GM12872 (cell line): ENCODE measurements at regions not wholly inside any gene's neighbourhood (a gene's known extent, or its start where the extent isn't known, plus 50 kb on each side); places are given as distances from the start of the nearest gene placed in this dataset.

Experiments used
- TF ChIP-seq, protein P1 (sequence below): IDR thresholded peaks from 3 replicates; pipeline ENCODE4 v1.5.1; 2011; ENCODE audit warnings: low read depth, mild to moderate bottlenecking, low read length, moderate library complexity; ENCODE audit not compliant: insufficient read depth

- TF ChIP-seq, protein P1, sequence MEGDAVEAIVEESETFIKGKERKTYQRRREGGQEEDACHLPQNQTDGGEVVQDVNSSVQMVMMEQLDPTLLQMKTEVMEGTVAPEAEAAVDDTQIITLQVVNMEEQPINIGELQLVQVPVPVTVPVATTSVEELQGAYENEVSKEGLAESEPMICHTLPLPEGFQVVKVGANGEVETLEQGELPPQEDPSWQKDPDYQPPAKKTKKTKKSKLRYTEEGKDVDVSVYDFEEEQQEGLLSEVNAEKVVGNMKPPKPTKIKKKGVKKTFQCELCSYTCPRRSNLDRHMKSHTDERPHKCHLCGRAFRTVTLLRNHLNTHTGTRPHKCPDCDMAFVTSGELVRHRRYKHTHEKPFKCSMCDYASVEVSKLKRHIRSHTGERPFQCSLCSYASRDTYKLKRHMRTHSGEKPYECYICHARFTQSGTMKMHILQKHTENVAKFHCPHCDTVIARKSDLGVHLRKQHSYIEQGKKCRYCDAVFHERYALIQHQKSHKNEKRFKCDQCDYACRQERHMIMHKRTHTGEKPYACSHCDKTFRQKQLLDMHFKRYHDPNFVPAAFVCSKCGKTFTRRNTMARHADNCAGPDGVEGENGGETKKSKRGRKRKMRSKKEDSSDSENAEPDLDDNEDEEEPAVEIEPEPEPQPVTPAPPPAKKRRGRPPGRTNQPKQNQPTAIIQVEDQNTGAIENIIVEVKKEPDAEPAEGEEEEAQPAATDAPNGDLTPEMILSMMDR = no peak
Observed at GRCh38 chr14:99347561-99347960, 75.6 kb upstream of the BCL11B start.

DNA sequence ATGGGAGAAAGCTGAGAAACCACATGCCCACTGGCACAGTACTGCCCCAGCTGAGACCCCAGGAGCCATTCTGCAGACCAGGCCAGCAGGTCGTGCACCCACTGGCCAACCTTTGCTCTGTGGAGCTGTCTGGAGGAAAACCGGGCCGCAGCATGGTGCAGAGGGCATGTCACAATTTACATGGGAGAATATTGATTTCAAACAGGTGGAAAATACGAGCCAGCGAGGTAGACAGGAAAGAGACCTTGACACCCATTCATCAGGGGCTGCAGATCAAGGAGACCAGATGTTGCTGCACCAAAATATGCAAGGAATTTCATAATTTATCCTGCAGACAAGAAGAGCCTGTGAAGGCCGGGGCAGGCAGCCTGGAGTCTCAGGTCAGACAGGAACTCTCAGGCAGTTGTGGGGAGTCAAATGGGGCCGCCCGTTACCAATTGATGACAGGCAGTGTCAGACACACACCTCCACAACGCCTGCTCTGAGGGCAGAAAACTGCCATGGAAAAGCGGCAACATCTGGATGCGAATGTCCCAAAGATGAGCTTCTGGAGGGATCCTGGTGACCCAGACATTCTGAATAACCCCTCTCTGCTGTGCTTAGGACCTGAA is 74.6 kb upstream of the BCL11B start:
- TF ChIP-seq, protein P1 = no peak

GRCh38 chr14:99345472-99345871 is 73.5 kb upstream of the BCL11B start:
- TF ChIP-seq, protein P1 = no peak

GRCh38 chr14:99344051-99344758 is 72.2 kb upstream of the BCL11B start:
- TF ChIP-seq, protein P1 = no peak

GRCh38 chr14:99342906-99343305 is 70.9 kb upstream of the BCL11B start:
- TF ChIP-seq, protein P1 = no peak

DNA sequence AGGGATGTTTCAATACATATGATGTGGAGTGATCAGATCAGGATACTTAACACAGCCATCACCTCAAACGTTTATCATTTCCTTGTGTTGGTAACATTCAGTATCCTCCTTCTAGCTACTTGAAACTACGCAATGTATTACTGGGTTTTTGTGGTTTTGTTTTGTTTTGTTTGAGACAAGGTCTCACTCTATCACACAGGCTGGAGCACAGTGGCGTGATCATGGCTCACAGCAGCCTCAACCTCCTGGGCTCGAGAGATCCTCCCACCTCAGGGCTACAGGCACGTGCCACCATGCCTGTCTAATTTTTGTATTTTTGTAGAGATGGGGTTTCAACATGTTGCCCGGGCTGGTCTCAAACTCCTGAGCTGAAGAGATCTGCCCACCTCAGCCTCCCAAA is 70.2 kb upstream of the BCL11B start:
- TF ChIP-seq, protein P1 = no peak

- TF ChIP-seq, protein P1 = no peak
Observed at GRCh38 chr14:99339551-99339950, 67.6 kb upstream of the BCL11B start.
